DOHH2 (cell line): ENCODE measurements at regions not wholly inside any gene's neighbourhood (a gene's known extent, or its start where the extent isn't known, plus 50 kb on each side); places are given as distances from the start of the nearest gene placed in this dataset.

Experiments used
- H3F3A ChIP-seq: fragments of 200-600 bp; sonication (generic), shearing (Covaris generic); 2 replicates; pipeline ENCODE4 v1.6.0; 2016; ENCODE audit warnings: antibody characterized with exemption, mild to moderate bottlenecking; ENCODE audit not compliant: control insufficient read depth, insufficient read depth
- H3K27ac ChIP-seq: fragments of 200-600 bp; sonication (generic); 2 replicates; pipeline ENCODE4 v1.5.1; 2014; ENCODE audit warnings: low read depth, mild to moderate bottlenecking, low read length, moderate library complexity
- H3K27me3 ChIP-seq: fragments of 200-600 bp; sonication (generic); 2 replicates; pipeline ENCODE4 v1.6.1; 2014; ENCODE audit warnings: mild to moderate bottlenecking, low read length, mixed read lengths; ENCODE audit not compliant: control insufficient read depth
- H3K36me3 ChIP-seq: fragments of 200-600 bp; sonication (generic); 2 replicates; pipeline ENCODE4 v1.6.1; 2014; ENCODE audit warnings: mild to moderate bottlenecking, low read length, moderate library complexity, mixed read lengths; ENCODE audit not compliant: control insufficient read depth
- H3K4me1 ChIP-seq: fragments of 200-600 bp; sonication (generic); 2 replicates; pipeline ENCODE4 v1.6.1; 2014; ENCODE audit warnings: mild to moderate bottlenecking, low read length, mixed read lengths; ENCODE audit not compliant: control insufficient read depth
- H3K4me2 ChIP-seq: fragments of 200-600 bp; sonication (generic); 2 replicates; pipeline ENCODE4 v1.6.0; 2014; ENCODE audit warnings: mild to moderate bottlenecking, low read length, moderate library complexity
- H3K4me3 ChIP-seq: fragments of 200-600 bp; sonication (generic); 2 replicates; pipeline ENCODE4 v1.5.1; 2014; ENCODE audit warnings: mild to moderate bottlenecking, low read length, mixed read lengths
- H3K79me2 ChIP-seq: fragments of 200-600 bp; sonication (generic); 2 replicates; pipeline ENCODE4 v1.6.1; 2014; ENCODE audit warnings: mild to moderate bottlenecking, low read length, mixed read lengths; ENCODE audit not compliant: control insufficient read depth
- H3K9me2 ChIP-seq: fragments of 200-600 bp; sonication (generic); replicated peaks from 2 replicates; pipeline ENCODE4 v1.6.1; 2014; ENCODE audit warnings: mild to moderate bottlenecking, low read length, mixed read lengths; ENCODE audit not compliant: control insufficient read depth
- H3K9me3 ChIP-seq: fragments of 200-600 bp; sonication (generic); 2 replicates; pipeline ENCODE4 v1.6.1; 2014; ENCODE audit warnings: antibody characterized with exemption, low read length, mixed read lengths; ENCODE audit not compliant: control insufficient read depth, insufficient read depth
- H4K20me1 ChIP-seq: fragments of 200-600 bp; sonication (generic); 2 replicates; pipeline ENCODE4 v1.6.0; 2014; ENCODE audit warnings: low read depth, mild to moderate bottlenecking, antibody characterized with exemption, low read length, moderate library complexity; ENCODE audit not compliant: control insufficient read depth, insufficient read depth
- CTCF ChIP-seq: fragments of 200-600 bp; sonication (generic); IDR thresholded peaks from one replicate; pipeline ENCODE4 v1.5.1; 2014; ENCODE audit warnings: antibody characterized with exemption, mild to moderate bottlenecking, low read depth, low read length; ENCODE audit not compliant: poor library complexity, severe bottlenecking
- EZH2phosphoT487 ChIP-seq: fragments of 200-600 bp; sonication (generic); IDR thresholded peaks from 2 replicates; pipeline ENCODE4 v1.6.1; 2017; ENCODE audit warnings: borderline replicate concordance, mild to moderate bottlenecking, antibody characterized with exemption, low read length, moderate library complexity, mixed read lengths

- H4K20me1 ChIP-seq = no peaks in the 10 kb centered on the region
- H3K27ac ChIP-seq = no peak overlapping the region
- no peaks in the 10 kb centered on the region for H3K36me3 ChIP-seq
- no peak for TF ChIP-seq CTCF
- H3K9me2 ChIP-seq = no peaks in the 10 kb centered on the region
- H3K4me3 ChIP-seq = no peak overlapping the region
- H3K4me1 ChIP-seq = no peaks in the 10 kb centered on the region
- H3K27me3 ChIP-seq = no peaks in the 10 kb centered on the region
- no peaks in the 10 kb centered on the region for H3K79me2 ChIP-seq
- no peak overlapping the region for H3K4me2 ChIP-seq
- no peaks in the 10 kb centered on the region for H3F3A ChIP-seq
- H3K9me3 ChIP-seq = no peaks in the 10 kb centered on the region
These were observed 118.4 kb downstream of the CPZ start for GRCh38 chr4:8710946-8711345.

DNA sequence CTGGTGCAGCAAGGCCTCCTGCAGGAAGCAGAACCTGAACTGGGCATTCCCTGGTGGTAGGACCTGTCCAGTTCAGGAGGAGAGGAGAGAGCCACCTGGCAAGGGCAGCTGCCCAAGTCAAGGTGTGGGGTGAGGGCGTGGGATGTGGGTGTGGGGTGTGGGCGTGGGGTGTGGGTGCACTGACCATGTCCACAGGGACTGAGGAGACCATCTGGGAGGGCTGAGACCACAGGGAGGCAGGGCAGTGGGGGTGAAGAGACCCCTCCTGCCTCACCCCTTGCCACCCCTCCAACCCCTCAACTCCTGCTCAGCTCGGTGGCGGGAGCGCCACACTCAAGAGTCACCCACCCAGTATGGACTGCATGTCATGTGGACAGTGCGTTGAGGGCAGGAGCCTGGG, 117.9 kb downstream of the CPZ start:
- Histone ChIP-seq H3K79me2 (no peaks in the 10 kb centered on the region), H3K9me2 (no peaks in the 10 kb centered on the region)
- no peak for TF ChIP-seq CTCF
- no peak for TF ChIP-seq EZH2phosphoT487

DNA sequence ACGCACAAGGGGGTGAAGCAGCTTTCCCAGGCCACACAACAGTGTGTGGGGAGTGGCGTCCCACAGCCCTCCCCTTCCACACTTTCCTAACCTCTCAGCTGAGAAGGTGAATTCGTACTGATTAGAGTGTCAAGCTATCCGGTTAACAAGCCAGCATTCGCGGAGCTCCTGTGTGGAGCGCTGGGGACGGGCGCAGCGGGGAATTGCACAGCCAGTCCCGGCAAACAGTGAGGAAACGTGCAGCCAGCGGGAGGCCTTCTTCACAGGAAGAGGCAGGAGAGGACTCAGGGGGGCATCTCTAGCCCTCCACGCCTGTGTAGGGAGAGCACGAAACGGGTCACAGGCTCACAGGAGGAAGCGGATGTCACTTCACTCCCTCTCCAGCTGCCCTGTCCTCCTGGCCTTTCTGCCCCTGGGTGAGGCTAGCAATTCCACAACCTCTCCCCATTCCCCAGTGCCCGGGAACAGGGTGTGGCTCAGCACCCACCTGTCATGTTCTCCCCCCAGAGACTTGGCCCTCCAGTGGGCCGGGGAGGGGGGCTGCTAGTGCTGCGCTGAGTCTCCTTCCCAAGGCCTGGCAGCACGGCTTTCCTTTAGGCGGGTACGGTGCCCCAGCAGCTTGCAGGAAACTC, 117.3 kb downstream of the CPZ start:
- Histone ChIP-seq H4K20me1 (no peaks in the 10 kb centered on the region), H3K9me2 (no peaks in the 10 kb centered on the region), H3K4me3 (no peak overlapping the region), H3K4me1 (no peaks in the 10 kb centered on the region), H3K27ac (no peak overlapping the region), H3K79me2 (no peaks in the 10 kb centered on the region), H3K27me3 (no peaks in the 10 kb centered on the region), H3K9me3 (no peaks in the 10 kb centered on the region), H3K4me2 (no peak overlapping the region), H3F3A (no peaks in the 10 kb centered on the region), H3K36me3 (no peaks in the 10 kb centered on the region)
- TF ChIP-seq CTCF = no peak
- no peak for TF ChIP-seq EZH2phosphoT487

More for the DNA sequence above, 117.9 kb downstream of the CPZ start:
- Histone ChIP-seq H3K4me1 (no peaks in the 10 kb centered on the region), H3K4me3 (no peak overlapping the region), H3K9me3 (no peaks in the 10 kb centered on the region), H3K27ac (no peak overlapping the region), H3F3A (no peaks in the 10 kb centered on the region), H3K27me3 (no peaks in the 10 kb centered on the region), H4K20me1 (no peaks in the 10 kb centered on the region), H3K36me3 (no peaks in the 10 kb centered on the region), H3K4me2 (no peak overlapping the region)
